ENCODE measurements at regions not wholly inside any gene's neighbourhood (a gene's known extent, or its start where the extent isn't known, plus 50 kb on each side); places are given as distances from the start of the nearest gene placed in this dataset.
"Not testable (repeated sequence)": the region's sequence is repeated elsewhere in the genome, so short reads cannot be mapped to it uniquely, and the experiment has no call there.

DNA sequence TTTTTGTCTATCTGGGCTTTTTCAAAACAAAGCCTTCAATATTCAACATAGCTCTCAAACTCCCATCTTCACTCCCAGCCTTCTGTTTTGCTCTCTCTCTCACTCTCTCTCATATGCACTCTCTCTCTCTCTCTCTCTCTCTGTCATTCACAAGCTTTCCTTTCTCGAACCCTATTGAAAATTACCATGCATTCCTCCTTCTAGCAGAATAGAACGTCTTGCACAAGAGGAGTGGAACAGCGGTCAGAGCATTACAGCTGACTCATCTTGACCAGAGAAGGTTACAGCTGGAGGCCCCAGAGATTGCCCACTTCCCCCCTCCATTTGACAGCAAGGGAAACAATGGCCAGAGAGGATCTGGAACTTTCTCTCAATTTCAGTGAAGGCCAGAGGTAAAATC is 51.0 kb upstream of the LIFR start:
- DNase-seq: peak; percentile 91

DNA sequence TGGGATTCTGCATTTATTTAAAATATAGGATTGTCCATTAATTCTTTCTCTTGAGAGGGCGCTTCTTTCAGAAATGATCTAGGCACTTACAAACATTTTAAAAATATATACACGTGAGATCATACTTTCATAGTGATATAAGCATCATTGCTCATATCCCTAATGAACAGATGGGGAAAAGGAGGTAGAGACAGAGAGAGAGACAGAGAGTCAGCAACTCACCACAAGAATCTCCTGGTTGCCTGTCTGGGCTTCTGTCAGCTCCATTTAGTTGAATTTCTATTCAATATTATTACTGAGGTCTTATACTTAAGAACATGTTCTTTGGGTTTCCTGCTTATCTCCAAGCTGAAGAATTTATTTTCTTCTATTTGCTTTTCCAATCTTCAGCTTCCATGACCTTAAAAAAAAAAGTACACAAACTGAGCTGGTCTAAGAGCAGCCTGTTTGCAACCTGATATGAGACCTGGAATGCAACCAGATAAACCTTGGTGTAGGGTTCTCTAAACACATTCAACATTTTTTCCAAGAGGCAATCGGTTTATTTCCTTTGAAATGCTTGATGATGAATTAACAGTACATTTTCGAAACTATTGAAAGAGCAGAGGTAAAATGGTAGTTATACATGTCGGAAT is 51.6 kb upstream of the LIFR start:
- peak; percentile 35 for DNase-seq

DNA sequence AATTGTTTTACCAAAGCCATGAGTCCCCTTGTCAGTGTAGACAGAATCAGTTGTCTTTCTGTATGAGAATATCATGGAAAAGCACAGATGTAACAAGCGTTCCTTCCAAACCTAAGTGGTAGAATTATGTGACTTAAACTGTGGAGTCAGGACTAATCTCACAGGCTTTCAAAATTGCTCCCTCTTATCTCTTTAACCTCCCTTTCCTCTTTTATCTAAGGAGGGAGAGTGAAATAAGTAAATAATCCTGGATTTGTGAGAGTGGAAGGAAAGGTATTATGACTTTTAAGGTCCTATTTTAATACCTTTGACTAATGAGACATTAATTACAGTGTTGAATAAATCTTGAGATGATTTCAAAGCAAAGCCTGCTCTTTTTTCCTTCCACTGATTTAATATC is 52.4 kb upstream of the LIFR start:
- DNase-seq: no peak

DNA sequence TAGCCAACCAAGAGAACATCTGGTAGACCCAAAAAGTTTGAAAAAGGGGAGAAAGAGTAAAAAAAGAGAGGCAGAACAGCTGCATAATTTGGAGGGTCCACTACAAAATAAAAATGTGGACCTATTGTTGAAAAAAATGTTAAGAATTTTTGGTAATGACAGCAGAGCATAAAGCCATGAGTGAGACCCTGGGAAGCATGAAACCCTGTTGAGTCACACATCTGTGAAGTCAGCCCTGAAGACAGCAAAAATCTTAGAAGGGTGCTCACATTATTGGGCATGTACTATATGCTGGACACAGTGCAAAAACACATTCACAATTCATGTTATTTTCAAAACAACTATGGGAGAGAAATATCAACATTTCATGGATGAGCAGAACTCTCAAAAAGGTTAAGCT is 56.4 kb upstream of the LIFR start:
- peak; percentile 49 for DNase-seq

DNA sequence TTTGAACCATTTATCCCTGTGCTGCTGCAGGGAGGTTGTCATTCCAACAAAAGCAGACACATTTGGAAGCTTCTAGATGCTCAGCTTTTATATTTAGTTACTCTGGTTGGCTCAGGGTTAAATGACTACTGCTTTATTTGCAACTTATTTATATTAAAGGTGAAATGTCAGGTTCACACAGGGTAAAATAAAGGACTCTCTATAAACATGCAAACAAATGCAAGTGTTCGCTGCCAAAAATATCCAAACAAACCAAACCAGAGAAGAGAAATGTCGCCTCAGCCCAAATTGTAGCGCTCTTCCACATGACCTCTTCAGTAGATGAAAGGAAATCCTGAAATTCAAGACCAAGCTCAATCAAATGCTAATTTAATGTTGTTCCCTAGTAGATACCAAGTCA is 57.0 kb upstream of the LIFR start:
- DNase-seq: no peak

DNA sequence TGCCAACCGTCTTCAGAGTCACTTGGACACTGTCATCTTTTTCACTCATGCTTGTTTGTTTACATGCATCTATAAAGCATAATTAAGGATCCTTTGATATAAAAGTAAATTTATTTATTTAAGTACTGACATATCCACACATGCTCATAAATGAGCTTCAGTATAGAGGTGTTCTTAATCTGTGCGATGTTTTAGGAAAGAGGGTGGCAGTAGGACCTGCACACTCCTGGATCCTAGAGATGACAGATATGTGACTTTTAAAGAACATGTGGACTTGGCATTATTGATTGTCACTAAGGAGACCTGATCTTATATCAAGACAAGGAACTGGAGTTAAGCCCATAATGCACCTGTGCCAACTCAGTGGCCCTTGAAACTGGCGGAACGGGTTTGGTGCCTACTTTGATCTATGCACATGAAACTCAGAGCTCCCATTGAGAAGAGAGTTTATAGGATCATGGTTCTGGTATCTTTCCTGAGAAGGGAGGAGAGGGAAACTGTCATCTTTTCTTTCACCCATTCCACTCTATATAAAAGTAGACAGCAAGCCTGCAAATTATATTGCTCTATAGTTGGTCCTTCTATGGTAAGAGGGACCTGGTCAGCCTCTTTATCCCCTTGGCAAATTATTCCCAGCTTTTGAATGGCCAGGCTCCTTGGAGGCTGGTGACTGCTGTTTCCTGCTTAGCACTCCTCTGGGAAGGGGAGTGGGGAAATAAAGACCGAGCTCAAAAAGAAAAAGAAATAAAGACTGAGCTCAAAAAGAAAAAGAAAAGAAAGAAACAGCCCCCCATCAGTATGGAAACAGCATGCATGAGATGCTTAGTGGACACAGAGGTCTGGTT is 57.8 kb upstream of the LIFR start:
- no peak for DNase-seq

DNA sequence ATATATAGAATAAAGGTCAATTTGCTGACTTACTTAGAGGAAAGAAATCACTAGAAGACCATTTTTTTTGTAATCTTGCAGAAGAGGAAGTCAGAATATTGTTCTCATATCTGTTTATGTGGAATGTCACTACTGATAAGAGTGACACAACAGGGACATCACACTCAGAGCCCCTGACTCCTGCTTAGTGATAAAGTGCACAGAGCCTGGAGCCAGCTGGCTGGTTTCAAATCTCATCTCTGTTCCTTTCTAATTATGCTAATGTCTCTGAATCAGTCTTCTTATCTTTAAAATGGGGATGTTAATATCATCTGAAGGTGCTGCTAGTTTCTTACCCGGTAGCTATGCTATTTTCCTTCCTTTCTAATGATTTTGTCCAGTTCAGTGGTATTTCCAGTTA is 58.6 kb upstream of the LIFR start:
- DNase-seq: no peak

DNA sequence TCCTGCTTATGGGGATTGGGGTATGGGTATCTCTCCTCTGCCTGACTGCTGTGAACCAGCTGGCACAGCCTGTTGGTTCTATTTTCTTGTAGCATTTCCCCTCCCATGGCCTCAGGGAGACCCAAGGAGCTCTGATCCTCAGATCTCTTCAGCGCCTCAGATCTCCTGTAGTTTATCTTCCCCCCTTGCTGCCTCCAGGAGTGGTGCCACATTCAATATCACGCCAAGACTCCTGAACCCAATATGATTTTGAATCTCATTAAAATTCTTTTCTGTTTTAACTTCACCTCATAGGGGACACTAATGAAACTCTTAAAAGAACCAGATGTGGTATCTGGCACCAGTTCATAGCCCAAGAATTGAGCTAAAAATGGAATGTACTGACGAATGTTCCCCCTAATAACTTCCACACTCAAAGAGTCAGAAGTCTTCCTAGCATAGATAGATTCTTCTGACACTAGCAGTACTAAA is 59.6 kb upstream of the LIFR start:
- peak; percentile 57 for DNase-seq

DNA sequence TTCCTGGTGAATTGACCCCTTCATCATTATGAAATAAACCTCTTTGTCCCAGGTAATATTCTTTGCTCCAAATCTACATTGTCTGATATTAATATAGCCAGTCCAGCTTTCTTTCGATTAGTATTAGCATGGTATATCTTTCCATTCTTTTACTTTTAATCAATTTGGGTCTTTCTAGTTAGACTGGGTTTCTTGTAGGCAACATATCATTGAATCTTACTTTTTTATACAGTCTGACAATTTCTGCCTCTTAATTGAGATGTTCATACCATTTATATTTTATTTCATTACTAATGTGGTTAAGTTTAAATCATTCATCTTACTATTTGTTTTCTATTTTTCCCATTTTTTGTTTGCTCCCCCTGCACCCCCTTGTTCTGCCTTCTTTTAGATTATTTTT is 61.7 kb upstream of the LIFR start:
- no peak for DNase-seq

DNA sequence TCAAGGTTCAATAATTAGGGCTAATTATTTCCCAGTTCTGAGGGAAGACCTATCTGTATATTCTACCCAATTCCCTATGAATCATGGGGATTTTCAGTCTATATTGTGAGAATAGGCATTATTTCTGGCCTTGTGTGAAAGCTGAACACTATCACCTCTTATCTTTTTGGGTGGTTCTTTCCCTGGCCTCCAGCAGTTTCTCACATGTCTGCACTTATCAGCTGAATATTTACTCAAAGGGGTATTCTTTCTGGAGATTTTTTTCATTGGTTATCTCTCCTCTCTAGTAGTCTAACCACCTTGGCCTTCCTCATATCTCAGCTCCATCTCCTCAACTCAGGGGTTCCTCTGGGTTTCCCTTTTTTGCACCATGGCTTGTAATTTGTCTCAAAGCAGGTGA is 64.9 kb upstream of the LIFR start:
- no peak for DNase-seq

DNA sequence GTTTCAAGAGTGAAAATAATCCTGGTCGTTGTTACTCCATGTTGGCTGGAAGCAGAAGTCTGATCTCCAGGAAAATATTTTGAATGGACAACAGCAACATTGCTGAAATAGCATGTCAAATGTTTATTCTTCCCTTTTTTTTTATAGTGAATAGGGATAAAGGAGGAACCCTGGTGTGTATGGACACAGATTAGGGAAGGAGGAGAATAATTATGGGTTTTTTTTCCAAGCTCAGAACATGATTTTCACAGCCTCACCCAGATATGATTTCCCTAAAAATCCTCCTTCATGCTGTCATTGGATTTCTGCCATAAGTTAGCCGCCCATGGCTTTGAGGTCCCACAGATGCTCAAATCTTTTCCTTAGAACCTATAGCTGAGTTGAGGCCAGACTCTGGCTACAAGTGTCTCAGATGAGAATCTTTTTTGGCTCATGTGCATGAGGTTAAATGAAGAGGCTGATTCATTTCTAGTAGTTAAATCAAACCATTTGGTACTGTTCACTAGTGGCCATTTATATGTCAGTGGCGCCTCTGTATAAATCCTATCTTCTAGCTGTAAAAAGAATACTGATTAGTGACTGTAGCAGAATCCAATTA is 65.5 kb upstream of the LIFR start:
- no peak for DNase-seq

DNA sequence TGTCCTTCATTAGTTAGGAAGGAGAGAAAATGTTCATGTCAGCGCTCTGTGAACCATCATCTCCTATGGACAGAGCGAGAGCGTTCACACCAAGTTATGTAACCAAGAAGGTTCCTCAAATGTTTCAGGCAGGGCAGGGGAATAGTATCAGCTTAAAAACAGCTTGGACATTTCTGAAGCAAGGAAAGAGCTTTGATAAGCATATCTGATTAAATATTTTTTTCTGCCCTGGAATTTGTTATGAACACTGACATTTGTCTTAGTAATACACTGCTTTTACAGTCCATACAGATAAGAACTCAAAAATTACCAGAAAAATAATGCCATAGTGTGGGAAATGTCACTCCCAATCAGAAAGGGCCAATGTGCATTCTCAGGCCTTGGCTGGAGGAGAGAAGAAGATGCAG is 66.3 kb upstream of the LIFR start:
- no peak for DNase-seq

DNA sequence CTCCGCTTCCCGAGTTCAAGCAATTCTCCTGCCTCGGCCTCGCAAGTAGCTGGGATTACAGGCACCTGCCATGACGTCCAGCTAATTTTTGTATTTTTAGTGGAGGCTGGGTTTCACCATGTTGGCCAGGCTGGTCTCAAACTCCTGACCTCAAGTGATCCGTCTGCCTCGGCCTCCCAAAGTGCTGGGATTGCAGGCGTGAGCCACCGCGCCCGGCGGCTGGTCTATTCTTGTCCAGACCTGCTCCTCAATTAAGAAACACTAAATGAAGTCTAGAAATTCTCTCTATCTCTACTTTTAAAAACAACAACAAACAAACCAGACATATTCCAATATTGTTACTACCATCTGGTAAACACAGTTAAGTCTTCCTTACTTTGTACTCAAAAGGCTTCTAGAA is 68.1 kb upstream of the LIFR start:
- DNase-seq: not testable (repeated sequence)

DNA sequence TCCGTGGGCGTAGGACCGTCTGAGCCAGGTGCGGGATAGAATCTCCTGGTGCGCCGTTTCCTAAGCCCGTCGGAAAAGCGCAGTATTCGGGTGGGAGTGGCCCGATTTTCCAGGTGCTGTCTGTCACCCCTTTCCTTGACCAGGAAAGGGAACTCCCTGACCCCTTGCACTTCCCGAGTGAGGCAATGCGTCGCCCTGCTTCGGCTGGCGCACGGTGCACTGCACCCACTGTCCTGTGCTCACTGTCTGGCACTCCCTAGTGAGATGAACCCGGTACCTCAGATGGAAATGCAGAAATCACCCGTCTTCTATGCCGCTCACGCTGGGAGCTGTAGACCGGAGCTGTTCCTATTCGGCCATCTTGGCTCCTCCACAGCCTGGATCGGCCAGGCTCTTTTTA is 74.9 kb upstream of the LIFR start:
- DNase-seq: not testable (repeated sequence)

DNA sequence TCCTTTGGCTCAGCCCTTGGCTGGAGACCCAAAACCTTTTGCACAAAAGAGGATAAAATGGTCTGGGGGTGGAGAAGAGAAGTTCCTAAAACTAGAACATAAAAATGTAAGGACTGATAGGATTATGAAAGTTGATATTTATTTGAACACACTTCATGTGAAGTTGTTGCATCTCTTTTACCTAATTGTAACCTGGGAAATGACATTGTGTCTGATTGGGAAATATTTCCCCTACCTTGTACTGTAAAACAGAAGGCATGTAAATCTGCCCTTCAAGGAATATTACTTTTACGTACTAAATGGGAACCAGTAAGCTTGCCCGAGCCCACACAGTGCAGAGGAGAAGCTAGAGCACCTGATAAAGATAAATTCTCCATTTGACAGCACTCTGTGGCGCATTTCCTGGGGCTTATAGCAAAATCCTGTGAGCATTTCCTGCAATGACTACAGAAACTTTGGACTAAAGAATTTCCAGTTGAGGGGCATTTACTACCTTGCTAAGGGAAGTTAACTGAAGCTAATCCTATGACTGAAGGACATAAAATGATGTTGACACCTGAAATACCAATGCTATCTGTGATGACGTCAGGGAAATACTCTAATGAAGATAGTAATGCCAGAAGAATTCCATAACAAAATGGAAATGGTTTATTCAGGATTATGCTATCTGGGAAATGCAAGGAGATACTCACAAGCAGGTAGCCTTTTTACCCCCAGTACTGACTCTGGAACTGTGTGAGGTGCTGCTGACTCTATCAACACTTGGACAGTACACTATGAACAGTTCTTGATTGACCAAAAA is 78.3 kb upstream of the LIFR start:
- peak; percentile 43 for DNase-seq

DNA sequence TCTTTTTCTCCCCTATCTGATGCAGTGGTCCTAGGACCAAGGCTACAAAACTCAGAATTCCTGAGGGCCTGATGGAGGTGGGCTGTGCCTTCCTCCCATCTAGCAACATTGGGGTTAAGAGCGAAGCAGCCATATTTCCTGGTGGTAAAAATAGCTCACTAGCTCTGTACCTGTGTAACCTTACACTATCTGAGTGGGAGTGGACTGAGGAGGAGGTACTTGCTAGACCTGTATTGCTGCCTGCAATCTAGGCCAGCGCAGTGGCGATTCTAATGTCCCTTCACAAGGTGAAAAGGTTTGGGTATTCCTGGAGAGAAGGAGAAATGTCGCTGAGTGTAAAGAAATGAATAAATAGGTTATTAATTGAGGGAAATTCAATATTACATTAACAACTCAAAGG is 80.2 kb upstream of the LIFR start:
- DNase-seq: no peak

DNA sequence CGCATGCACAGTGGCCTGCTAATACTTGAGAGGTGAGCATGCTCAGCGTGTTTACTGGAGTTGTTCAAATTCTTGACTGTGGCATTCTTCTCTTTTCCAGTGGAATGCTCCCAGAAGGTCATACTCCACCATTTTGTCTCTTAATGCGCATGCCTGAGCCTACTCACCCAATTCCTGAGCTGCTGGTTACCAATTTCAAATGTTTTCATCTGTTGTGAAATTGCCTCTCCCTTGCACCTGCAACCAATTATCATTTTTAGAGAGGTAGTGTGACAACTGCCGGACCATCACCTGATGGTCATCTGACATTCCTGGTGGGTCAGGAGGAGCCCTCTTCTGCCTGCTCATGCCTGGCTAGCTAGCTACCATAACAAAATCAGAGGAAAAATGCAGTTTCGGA is 82.2 kb upstream of the LIFR start:
- no peak for DNase-seq

DNA sequence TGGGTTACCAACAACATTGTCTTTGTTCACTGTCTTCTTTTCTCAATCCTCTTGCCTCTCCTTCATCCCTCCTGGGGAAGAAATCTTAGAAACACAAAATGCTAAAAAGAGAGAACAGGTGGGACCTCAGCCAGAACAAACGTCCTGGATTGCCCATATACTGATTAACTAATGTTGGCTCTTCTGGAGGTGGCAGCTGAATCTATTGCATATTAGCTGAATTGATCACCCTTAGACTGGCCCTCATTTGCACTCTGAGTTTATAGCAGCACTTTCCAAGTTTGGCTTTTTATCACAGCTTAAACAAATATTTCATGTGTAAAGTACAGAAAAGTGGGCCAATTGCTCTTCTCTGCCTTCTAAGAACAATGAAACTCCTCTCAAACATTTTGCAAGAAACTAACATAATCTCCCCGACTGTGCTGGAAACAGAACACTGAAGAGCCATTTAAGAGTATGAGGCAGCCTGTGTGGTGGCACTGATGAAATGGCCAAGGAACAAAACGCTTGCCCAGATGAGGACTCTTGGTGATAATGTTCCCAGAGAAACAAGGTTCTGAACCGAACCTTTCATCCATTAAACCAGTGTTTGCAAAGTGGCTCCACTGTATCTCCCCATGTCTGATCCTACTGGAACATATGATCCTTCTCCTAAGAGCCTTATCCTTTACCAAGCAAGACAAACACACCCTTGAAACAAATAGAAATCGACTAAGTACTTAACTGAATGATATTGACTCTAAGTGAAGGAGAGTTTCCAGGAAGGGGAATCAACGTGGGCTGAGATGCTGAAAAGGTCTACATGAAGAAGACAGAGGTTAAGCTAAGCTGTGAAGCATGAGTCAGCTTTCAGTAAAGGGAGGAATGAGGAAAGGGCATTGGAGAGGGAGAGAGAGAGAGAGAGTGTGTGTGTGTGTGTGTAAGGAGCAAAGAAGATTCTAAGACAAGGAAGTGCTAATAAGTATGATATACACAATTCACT is 83.2 kb upstream of the LIFR start:
- peak; percentile 21 for DNase-seq

DNA sequence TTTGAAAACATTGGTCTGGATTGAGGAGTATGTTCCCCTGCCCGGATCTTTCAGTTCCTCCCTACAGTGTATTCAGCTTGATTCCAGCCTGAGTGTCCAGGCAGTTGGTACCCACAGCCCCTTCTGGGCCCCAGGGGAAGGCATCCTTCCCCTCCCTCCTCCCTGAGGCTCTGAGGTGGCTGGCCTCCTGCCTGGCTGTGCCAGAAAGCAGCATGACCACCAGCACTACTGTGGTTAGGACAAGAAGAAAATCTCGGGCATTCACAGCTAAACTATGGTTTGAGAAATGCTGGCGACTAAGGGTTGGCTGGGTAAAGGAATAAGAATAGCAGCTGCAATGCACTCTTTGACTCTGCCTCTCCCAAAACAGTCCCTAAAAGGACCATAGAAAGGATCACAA is 84.6 kb upstream of the LIFR start:
- DNase-seq: no peak

DNA sequence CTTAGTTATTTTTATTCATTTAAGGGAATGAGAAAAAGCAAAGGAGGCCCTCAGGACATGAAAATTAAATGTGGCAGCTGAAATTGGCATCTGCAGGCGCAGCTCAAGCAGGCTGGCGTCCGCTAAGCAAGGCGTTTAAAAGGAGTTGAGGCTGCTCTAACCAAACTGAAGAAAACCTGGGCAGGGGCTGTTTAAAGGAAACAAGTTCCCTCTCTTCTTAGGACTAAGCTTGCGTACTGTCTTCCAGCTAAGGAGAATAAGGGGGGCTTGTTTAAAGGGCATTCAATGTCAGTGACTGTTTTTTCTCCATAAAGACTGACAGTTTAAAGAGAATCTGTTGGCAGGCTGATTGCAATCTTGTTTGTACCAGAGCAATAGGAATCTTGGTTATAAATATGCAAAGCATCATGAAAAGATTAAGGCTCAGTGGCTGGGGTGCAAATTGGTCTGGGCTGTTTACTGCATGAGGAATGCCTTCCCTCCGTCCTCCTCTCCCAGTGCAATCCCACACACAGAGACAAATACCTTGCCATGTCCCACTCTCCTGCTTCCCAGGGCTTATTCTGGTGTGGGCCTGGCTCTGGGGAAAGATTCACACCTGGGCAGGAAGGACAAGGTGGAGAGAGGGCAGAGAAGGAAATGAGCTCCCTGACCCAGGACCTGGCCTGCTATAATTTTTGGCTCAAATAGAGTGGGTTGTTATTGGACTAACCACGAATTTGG is 85.9 kb upstream of the LIFR start:
- no peak for DNase-seq

DNA sequence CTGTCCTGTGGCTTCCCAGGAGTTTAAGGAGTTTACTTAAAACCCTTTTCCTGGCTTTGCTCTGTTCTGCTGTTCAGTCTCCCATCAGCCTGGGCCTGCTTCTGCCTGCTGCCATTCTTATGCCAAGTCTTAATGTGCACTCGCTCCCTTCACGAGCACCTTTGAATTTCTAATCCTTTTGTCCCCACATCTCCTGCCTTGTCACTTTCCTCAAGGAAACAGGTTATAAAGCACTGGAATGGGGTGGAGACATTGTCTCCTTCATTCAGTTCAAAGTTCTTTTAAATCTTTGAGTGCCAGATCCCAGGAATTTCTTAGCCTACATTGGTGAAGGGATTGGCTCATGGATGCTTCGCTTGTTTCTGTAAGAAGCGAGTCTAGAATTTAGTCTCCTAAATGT is 87.2 kb upstream of the LIFR start:
- no peak for DNase-seq
